ENCODE measurements at regions not wholly inside any gene's neighbourhood (a gene's known extent, or its start where the extent isn't known, plus 50 kb on each side); places are given as distances from the start of the nearest gene placed in this dataset.

- Histone ChIP-seq H3K27ac (no peak overlapping the region), H2AFZ (no peak overlapping the region), H3K79me2 (no peaks in the 10 kb centered on the region), H3K9me2 (replicated peaks; ENCODE audit: insufficient read depth) (no peaks in the 10 kb centered on the region), H3K4me2 (no peak overlapping the region), H3K36me3 (replicated peaks; ENCODE audit: insufficient read depth, low read depth) (no peaks in the 10 kb centered on the region), H3K4me3 (no peak overlapping the region), H3K4me1 (ENCODE audit: insufficient read depth) (no peaks in the 10 kb centered on the region), H3K27me3 (no peaks in the 10 kb centered on the region), H4K20me1 (ENCODE audit: insufficient read depth, poor library complexity, severe bottlenecking) (no peaks in the 10 kb centered on the region), H3K9me3 (ENCODE audit: low read depth) (no peaks in the 10 kb centered on the region)
- no peak for TF ChIP-seq EZH2 (IDR thresholded peaks at IDR 0.05; ENCODE audit: borderline replicate concordance)
- no peak for TF ChIP-seq CTCF (IDR thresholded peaks at IDR 0.05; ENCODE audit: poor library complexity)
- TF ChIP-seq EZH2phosphoT487 (IDR thresholded peaks at IDR 0.05; ENCODE audit: low read depth, severe bottlenecking, unreplicated experiment), result no peak
- WGBS (ENCODE audit: low lambda C conversion rate, missing lambda C conversion rate), result 94% methylated on average over 2 of the region's 2 CpGs
- DNase-seq (ENCODE audit: low spot score), result no peak
Measured at GRCh38 chr13:88217883-88218282, 546.7 kb downstream of the SLITRK5 start.

- no peaks in the 10 kb centered on the region for H3K36me3 ChIP-seq (replicated peaks; ENCODE audit: insufficient read depth, low read depth)
- H3K4me2 ChIP-seq, result no peak overlapping the region
- H3K27ac ChIP-seq, result no peak overlapping the region
- TF ChIP-seq CTCF (IDR thresholded peaks at IDR 0.05; ENCODE audit: poor library complexity) (no peak), EZH2 (IDR thresholded peaks at IDR 0.05; ENCODE audit: borderline replicate concordance) (no peak), EZH2phosphoT487 (IDR thresholded peaks at IDR 0.05; ENCODE audit: low read depth, severe bottlenecking, unreplicated experiment) (no peak)
- no peaks in the 10 kb centered on the region for H3K79me2 ChIP-seq
- H3K9me2 ChIP-seq (replicated peaks; ENCODE audit: insufficient read depth), result no peaks in the 10 kb centered on the region
- no peaks in the 10 kb centered on the region for H4K20me1 ChIP-seq (ENCODE audit: insufficient read depth, poor library complexity, severe bottlenecking)
- no peak overlapping the region for H3K4me3 ChIP-seq
- DNase-seq (ENCODE audit: low spot score), result no peak
- no peaks in the 10 kb centered on the region for H3K4me1 ChIP-seq (ENCODE audit: insufficient read depth)
- H2AFZ ChIP-seq, result no peak overlapping the region
- WGBS (ENCODE audit: low lambda C conversion rate, missing lambda C conversion rate), result 97% methylated on average over 7 of the region's 7 CpGs
- H3K9me3 ChIP-seq (ENCODE audit: low read depth), result no peaks in the 10 kb centered on the region
- H3K27me3 ChIP-seq, result no peaks in the 10 kb centered on the region
Measured at GRCh38 chr13:88223958-88224357, 552.8 kb downstream of the SLITRK5 start.

DNA sequence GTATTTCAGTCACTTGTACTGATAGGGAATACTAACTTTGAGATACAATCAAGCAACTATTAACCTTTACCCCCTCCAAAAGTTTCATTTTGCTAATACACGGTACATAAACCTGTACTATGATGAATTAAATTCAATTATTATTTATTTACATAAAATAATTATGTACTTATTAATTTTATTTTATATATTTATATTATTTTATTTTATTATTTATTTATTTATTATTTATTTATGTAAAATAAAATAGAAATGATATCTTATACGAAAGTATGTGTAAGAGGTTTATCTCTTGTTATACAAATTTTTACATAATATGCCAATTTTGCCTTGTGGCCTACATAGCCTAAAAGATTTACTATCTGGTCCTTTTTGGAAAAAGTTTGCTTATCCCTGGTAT, 564.3 kb downstream of the SLITRK5 start:
- no peaks in the 10 kb centered on the region for H3K9me2 ChIP-seq (replicated peaks; ENCODE audit: insufficient read depth)
- H3K4me2 ChIP-seq, result no peak overlapping the region
- H3K27me3 ChIP-seq, result no peaks in the 10 kb centered on the region
- H3K27ac ChIP-seq, result no peak overlapping the region
- TF ChIP-seq CTCF (IDR thresholded peaks at IDR 0.05; ENCODE audit: poor library complexity), result no peak
- no peak for TF ChIP-seq EZH2 (IDR thresholded peaks at IDR 0.05; ENCODE audit: borderline replicate concordance)
- no peak for TF ChIP-seq EZH2phosphoT487 (IDR thresholded peaks at IDR 0.05; ENCODE audit: low read depth, severe bottlenecking, unreplicated experiment)
- H3K79me2 ChIP-seq, result no peaks in the 10 kb centered on the region
- H3K36me3 ChIP-seq (replicated peaks; ENCODE audit: insufficient read depth, low read depth), result no peaks in the 10 kb centered on the region
- no peaks in the 10 kb centered on the region for H3K9me3 ChIP-seq (ENCODE audit: low read depth)
- DNase-seq (ENCODE audit: low spot score), result no peak
- no peak overlapping the region for H3K4me3 ChIP-seq
- 82% methylated on average over 2 of the region's 2 CpGs for WGBS (ENCODE audit: low lambda C conversion rate, missing lambda C conversion rate)
- no peaks in the 10 kb centered on the region for H4K20me1 ChIP-seq (ENCODE audit: insufficient read depth, poor library complexity, severe bottlenecking)
- no peaks in the 10 kb centered on the region for H3K4me1 ChIP-seq (ENCODE audit: insufficient read depth)
- H2AFZ ChIP-seq, result no peak overlapping the region

DNA sequence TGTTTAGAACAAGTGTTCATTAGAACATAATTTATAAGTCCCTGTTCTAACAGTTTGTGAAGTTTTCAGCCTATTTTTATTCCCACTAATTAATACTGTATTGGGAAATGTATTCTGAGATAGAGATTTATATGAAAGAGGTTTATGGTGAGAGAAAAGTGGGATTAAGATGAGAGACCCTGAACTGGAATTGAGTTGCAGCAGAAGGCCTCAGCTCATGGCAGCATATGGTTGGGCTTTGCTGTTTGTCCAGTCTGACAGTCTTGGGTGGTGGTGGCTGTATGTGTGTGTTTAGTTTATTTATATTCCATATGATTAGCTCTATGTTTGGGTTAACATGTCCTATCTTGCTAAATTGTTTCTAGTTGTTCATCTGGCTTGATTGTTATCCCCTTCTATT, 575.1 kb downstream of the SLITRK5 start:
- no peak overlapping the region for H3K4me2 ChIP-seq
- H3K4me3 ChIP-seq, result no peak overlapping the region
- H3K9me3 ChIP-seq (ENCODE audit: low read depth), result no peaks in the 10 kb centered on the region
- H3K27ac ChIP-seq, result no peak overlapping the region
- no peak overlapping the region for H2AFZ ChIP-seq
- TF ChIP-seq EZH2phosphoT487 (IDR thresholded peaks at IDR 0.05; ENCODE audit: low read depth, severe bottlenecking, unreplicated experiment) (no peak), EZH2 (IDR thresholded peaks at IDR 0.05; ENCODE audit: borderline replicate concordance) (no peak), CTCF (IDR thresholded peaks at IDR 0.05; ENCODE audit: poor library complexity) (no peak)
- H3K4me1 ChIP-seq (ENCODE audit: insufficient read depth), result no peaks in the 10 kb centered on the region
- H3K9me2 ChIP-seq (replicated peaks; ENCODE audit: insufficient read depth), result no peaks in the 10 kb centered on the region
- H3K36me3 ChIP-seq (replicated peaks; ENCODE audit: insufficient read depth, low read depth), result no peaks in the 10 kb centered on the region
- no peaks in the 10 kb centered on the region for H3K79me2 ChIP-seq
- H3K27me3 ChIP-seq, result no peaks in the 10 kb centered on the region
- no peaks in the 10 kb centered on the region for H4K20me1 ChIP-seq (ENCODE audit: insufficient read depth, poor library complexity, severe bottlenecking)
- no peak for DNase-seq (ENCODE audit: low spot score)
